ENCODE measurements at regions not wholly inside any gene's neighbourhood (a gene's known extent, or its start where the extent isn't known, plus 50 kb on each side); places are given as distances from the start of the nearest gene placed in this dataset.

- ChIA-PET CTCF (no interaction called here), POLR2A (no interaction called here)
- peaks cover 2% of the 10 kb centered on the region for H3K36me3 Mint-ChIP-seq (ENCODE audit: low read depth)
- H3K4me1 Mint-ChIP-seq (ENCODE audit: low read depth) = no peaks in the 10 kb centered on the region
- H3K27ac Mint-ChIP-seq = no peak overlapping the region
- ATAC-seq (no peak), DNase-seq (no peak)
- H3K9me3 Mint-ChIP-seq (ENCODE audit: insufficient read depth) = peaks cover 25% of the 10 kb centered on the region
- H3K4me3 Mint-ChIP-seq = no peak overlapping the region
- H3K27me3 Mint-ChIP-seq (ENCODE audit: low read depth) = no peaks in the 10 kb centered on the region
These were observed 295.4 kb downstream of the PTTG2 start for GRCh38 chr4:38255572-38255971.

GRCh38 chr4:38266616-38267015 lies 306.4 kb downstream of the PTTG2 start:
- Mint-ChIP-seq H3K4me3 (no peak overlapping the region), H3K9me3 (ENCODE audit: insufficient read depth) (no peaks in the 10 kb centered on the region), H3K27me3 (ENCODE audit: low read depth) (no peaks in the 10 kb centered on the region), H3K36me3 (ENCODE audit: low read depth) (no peaks in the 10 kb centered on the region), H3K27ac (no peak overlapping the region), H3K4me1 (ENCODE audit: low read depth) (no peaks in the 10 kb centered on the region)
- CTCF ChIA-PET = no interaction called here
- DNase-seq = no peak
- POLR2A ChIA-PET = no interaction called here
- no peak for ATAC-seq

DNA sequence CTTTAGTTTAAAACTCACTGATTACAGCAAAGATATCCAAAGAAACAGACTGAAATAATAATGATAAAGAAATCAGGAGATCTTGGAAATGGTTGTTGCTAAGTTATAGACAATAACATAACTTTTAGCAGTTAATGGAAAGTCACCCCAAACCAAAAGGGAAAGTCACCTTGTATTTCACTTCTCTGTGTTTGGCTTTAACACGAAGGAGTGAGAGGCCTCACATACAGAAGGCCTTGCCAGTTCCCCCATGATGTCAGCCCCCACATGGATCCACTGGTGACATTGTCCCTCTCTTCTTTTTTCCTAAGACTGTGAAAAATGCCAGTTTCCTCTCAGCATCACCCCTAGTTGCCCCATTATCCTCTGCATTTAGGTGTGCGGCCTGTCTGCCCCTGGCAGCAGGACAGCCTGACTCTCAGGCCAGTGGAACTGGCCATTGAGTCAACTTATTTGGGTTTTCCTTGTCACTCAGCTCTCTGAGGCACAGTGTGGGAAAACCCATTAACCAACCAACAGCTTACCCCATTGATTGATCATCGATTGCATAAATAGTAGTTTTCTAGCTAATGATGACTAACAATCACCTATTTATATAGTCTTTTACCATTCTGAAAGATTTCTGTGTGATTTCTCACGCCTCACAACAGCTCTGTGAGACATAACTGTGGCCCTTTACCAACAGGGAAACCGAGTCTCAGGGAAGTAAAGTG lies 308.1 kb downstream of the PTTG2 start:
- DNase-seq (no peak), ATAC-seq (no peak)
- no peaks in the 10 kb centered on the region for H3K36me3 Mint-ChIP-seq (ENCODE audit: low read depth)
- H3K4me3 Mint-ChIP-seq = no peak overlapping the region
- H3K27ac Mint-ChIP-seq = no peak overlapping the region
- no peaks in the 10 kb centered on the region for H3K4me1 Mint-ChIP-seq (ENCODE audit: low read depth)
- CTCF ChIA-PET = no interaction called here
- H3K9me3 Mint-ChIP-seq (ENCODE audit: insufficient read depth) = no peaks in the 10 kb centered on the region
- POLR2A ChIA-PET = no interaction called here
- no peaks in the 10 kb centered on the region for H3K27me3 Mint-ChIP-seq (ENCODE audit: low read depth)

GRCh38 chr4:38268837-38269236 lies 308.6 kb downstream of the PTTG2 start:
- POLR2A ChIA-PET = no interaction called here
- no peaks in the 10 kb centered on the region for H3K36me3 Mint-ChIP-seq (ENCODE audit: low read depth)
- CTCF ChIA-PET = no interaction called here
- H3K4me1 Mint-ChIP-seq (ENCODE audit: low read depth) = no peaks in the 10 kb centered on the region
- no peak for DNase-seq
- no peaks in the 10 kb centered on the region for H3K9me3 Mint-ChIP-seq (ENCODE audit: insufficient read depth)
- no peak overlapping the region for H3K27ac Mint-ChIP-seq
- H3K4me3 Mint-ChIP-seq = no peak overlapping the region
- no peaks in the 10 kb centered on the region for H3K27me3 Mint-ChIP-seq (ENCODE audit: low read depth)
- ATAC-seq = no peak

DNA sequence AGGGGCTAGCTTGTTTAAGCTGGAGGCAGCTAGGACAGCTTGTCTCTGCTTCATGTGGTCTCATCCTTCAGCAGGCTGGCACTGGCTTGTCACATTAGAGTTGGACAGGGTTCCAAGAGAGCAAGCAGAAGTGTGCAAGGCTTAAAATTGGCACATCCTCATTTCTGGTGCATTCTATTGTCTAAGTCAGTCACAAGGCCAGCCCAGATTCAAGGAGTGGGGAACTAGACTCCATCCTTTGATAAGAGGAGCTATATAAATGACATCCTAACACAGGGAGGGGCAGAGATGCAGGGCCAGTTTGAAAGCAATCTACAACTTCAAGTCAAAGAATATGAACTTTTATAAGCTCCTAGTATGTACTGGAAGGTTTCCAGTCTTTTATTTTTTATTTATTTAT lies 313.2 kb downstream of the PTTG2 start:
- ChIA-PET POLR2A (no interaction called here), CTCF (interaction anchor here (0.8 to 1.9 kb wide), 2 partner anchors 10 to 46 kb away, joined by 3 to 5 read pairs; no protein-coding TSS in a partner anchor)
- Mint-ChIP-seq H3K27me3 (ENCODE audit: low read depth) (no peaks in the 10 kb centered on the region), H3K36me3 (ENCODE audit: low read depth) (no peaks in the 10 kb centered on the region), H3K4me3 (no peak overlapping the region), H3K4me1 (ENCODE audit: low read depth) (peaks cover 4% of the 10 kb centered on the region), H3K27ac (no peak overlapping the region), H3K9me3 (ENCODE audit: insufficient read depth) (no peaks in the 10 kb centered on the region)
- DNase-seq (no peak), ATAC-seq (no peak)

- H3K36me3 Mint-ChIP-seq (ENCODE audit: low read depth) = no peaks in the 10 kb centered on the region
- no peaks in the 10 kb centered on the region for H3K27me3 Mint-ChIP-seq (ENCODE audit: low read depth)
- CTCF ChIA-PET = interaction anchor here (1.9 kb wide), 1 partner anchor 8 kb away, joined by 5 read pairs; no protein-coding TSS in a partner anchor
- no peaks in the 10 kb centered on the region for H3K9me3 Mint-ChIP-seq (ENCODE audit: insufficient read depth)
- no peak overlapping the region for H3K4me3 Mint-ChIP-seq
- POLR2A ChIA-PET = interaction anchor here (0.7 kb wide), 1 partner anchor 49 kb away, joined by 3 read pairs; no protein-coding TSS in a partner anchor
- no peak overlapping the region for H3K27ac Mint-ChIP-seq
- DNase-seq (no peak), ATAC-seq (no peak)
- H3K4me1 Mint-ChIP-seq (ENCODE audit: low read depth) = peaks cover 4% of the 10 kb centered on the region
These were observed 315.3 kb downstream of the PTTG2 start for GRCh38 chr4:38275331-38276100.

DNA sequence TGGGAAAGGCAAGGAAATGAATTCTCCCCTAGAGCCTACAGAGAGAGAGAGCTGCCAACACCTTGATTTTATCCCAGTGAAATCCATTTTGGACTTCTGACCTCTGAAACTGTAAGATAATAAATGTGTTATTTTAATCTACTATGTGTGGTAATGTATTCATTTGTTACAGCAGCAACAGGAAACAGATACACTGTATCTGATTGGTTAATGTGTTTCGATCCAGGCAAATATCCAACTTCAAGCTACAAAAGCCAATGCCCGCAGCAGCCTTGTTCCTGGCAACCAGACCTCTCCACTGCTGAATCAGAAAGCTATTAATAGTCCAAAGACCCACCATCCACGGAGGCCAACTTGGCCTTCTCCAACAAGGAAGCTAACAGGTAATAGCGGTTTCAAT lies 318.1 kb downstream of the PTTG2 start:
- Mint-ChIP-seq H3K36me3 (ENCODE audit: low read depth) (no peaks in the 10 kb centered on the region), H3K27ac (no peak overlapping the region), H3K27me3 (ENCODE audit: low read depth) (no peaks in the 10 kb centered on the region), H3K9me3 (ENCODE audit: insufficient read depth) (no peaks in the 10 kb centered on the region), H3K4me3 (no peak overlapping the region), H3K4me1 (ENCODE audit: low read depth) (peaks cover 4% of the 10 kb centered on the region)
- POLR2A ChIA-PET = no interaction called here
- CTCF ChIA-PET = no interaction called here
- ATAC-seq (no peak), DNase-seq (no peak)

- H3K36me3 Mint-ChIP-seq (ENCODE audit: low read depth) = no peaks in the 10 kb centered on the region
- POLR2A ChIA-PET = no interaction called here
These were observed 318.9 kb downstream of the PTTG2 start for GRCh38 chr4:38279077-38279476.

DNA sequence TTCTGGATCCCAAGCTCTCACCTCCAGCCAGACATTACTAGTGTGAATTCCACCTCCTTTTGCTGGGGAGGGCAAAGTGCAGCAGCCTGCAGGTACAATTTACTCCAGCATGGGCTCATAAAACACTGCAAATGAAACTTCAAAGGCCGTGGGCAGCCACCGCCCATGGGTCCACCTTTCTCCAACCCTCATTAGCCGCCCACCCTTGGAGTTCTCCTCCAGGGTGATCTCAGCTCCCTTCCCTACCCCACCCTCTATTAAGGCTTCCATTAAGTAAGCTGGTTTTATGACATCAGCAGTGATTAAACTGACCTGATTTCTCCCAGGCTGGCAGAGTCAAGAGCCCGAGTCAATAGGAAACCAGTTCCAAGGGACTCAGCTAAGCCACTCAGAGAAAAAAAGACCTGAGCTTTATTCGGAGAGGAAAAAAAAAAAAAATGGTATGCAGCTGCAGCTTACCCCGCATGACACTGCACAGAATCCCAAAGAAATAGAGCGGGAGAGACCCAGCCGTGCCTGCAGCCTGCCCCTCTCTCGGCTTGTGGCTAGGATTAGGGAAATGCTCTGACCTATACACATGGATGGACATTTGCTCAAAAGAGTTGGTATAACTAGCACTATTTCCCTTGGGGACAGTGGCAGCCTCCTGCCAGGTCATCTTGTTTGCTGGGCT lies 319.6 kb downstream of the PTTG2 start:
- ChIA-PET CTCF (no interaction called here), POLR2A (no interaction called here)
- no peaks in the 10 kb centered on the region for H3K27me3 Mint-ChIP-seq (ENCODE audit: low read depth)
- no peak overlapping the region for H3K27ac Mint-ChIP-seq
- H3K4me3 Mint-ChIP-seq = no peak overlapping the region
- H3K36me3 Mint-ChIP-seq (ENCODE audit: low read depth) = no peaks in the 10 kb centered on the region
- H3K9me3 Mint-ChIP-seq (ENCODE audit: insufficient read depth) = no peaks in the 10 kb centered on the region
- H3K4me1 Mint-ChIP-seq (ENCODE audit: low read depth) = peaks cover 18% of the 10 kb centered on the region
- no peak for DNase-seq
- ATAC-seq = no peak

More at GRCh38 chr4:38279077-38279476, 318.9 kb downstream of the PTTG2 start:
- ATAC-seq (no peak), DNase-seq (no peak)
- H3K9me3 Mint-ChIP-seq (ENCODE audit: insufficient read depth) = no peaks in the 10 kb centered on the region
- H3K4me1 Mint-ChIP-seq (ENCODE audit: low read depth) = peaks cover 11% of the 10 kb centered on the region
- no peak overlapping the region for H3K4me3 Mint-ChIP-seq
- H3K27me3 Mint-ChIP-seq (ENCODE audit: low read depth) = no peaks in the 10 kb centered on the region
- CTCF ChIA-PET = no interaction called here
- H3K27ac Mint-ChIP-seq = no peak overlapping the region

GRCh38 chr4:38280323-38280706 lies 320.1 kb downstream of the PTTG2 start:
- POLR2A ChIA-PET = no interaction called here
- H3K27me3 Mint-ChIP-seq (ENCODE audit: low read depth) = no peaks in the 10 kb centered on the region
- no peak overlapping the region for H3K4me3 Mint-ChIP-seq
- no peaks in the 10 kb centered on the region for H3K9me3 Mint-ChIP-seq (ENCODE audit: insufficient read depth)
- DNase-seq = no peak
- H3K27ac Mint-ChIP-seq = no peak overlapping the region
- CTCF ChIA-PET = no interaction called here
- H3K36me3 Mint-ChIP-seq (ENCODE audit: low read depth) = no peaks in the 10 kb centered on the region
- peaks cover 17% of the 10 kb centered on the region for H3K4me1 Mint-ChIP-seq (ENCODE audit: low read depth)
- no peak for ATAC-seq

DNA sequence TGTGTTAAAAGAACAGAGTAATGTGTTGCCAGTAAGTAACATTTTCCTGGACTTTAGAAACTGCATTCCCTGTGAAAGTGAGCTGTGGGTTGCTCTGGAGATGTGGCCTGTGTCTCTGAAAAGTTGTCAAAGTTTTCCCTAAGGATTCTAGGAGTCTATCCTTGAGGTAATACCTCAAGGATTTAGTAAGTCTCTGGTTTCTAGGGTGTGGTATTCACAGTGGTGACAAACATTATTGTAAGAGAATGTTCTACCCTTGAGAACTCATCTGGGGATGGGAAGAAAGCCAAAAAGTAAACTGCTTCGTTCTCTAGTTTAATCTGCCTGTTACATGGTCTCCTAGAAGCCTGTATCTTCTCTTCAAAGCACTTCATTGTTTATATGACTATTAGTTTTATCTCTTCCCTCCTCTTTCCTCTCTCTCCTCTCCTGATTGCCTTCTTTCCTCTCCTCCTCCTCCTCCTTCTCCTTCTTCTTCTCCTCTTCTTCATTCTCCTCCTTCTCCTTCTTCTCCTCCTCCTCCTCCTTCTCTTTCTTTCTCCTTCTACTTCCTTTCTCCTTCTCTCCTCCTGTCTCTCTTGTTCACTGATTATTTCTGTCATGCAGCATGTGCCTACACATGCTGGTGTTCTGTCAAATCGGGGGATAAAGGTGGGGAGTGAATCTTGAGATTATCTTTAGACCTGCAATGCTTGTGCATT lies 321.3 kb downstream of the PTTG2 start:
- Mint-ChIP-seq H3K4me1 (ENCODE audit: low read depth) (peaks cover 15% of the 10 kb centered on the region), H3K27me3 (ENCODE audit: low read depth) (no peaks in the 10 kb centered on the region), H3K4me3 (no peak overlapping the region), H3K36me3 (ENCODE audit: low read depth) (no peaks in the 10 kb centered on the region), H3K27ac (no peak overlapping the region), H3K9me3 (ENCODE audit: insufficient read depth) (no peaks in the 10 kb centered on the region)
- CTCF ChIA-PET = interaction anchor here (1.4 kb wide), 1 partner anchor 29 kb away, joined by 3 read pairs; no protein-coding TSS in a partner anchor
- POLR2A ChIA-PET = no interaction called here
- DNase-seq = no peak
- ATAC-seq = no peak

- Mint-ChIP-seq H3K4me3 (no peak overlapping the region), H3K27me3 (ENCODE audit: low read depth) (no peaks in the 10 kb centered on the region), H3K27ac (no peak overlapping the region), H3K4me1 (ENCODE audit: low read depth) (peaks cover 15% of the 10 kb centered on the region), H3K9me3 (ENCODE audit: insufficient read depth) (no peaks in the 10 kb centered on the region), H3K36me3 (ENCODE audit: low read depth) (no peaks in the 10 kb centered on the region)
- ChIA-PET POLR2A (no interaction called here), CTCF (interaction anchor here (0.8 to 1.9 kb wide), 4 partner anchors 9 to 104 kb away, joined by 3 to 5 read pairs (median 3); no protein-coding TSS in a partner anchor)
- no peak for ATAC-seq
- no peak for DNase-seq
These were observed 323.5 kb downstream of the PTTG2 start for GRCh38 chr4:38283724-38284123.

Measured in activated CD8-positive, alpha-beta T cell treated with anti-CD3 and anti-CD28 coated beads, Interleukin-2, amount 10 ng/mL, durations not matched to agents 7 days and 5 days (primary cell).